WTC11 (cell line): ENCODE measurements at regions not wholly inside any gene's neighbourhood (a gene's known extent, or its start where the extent isn't known, plus 50 kb on each side); places are given as distances from the start of the nearest gene placed in this dataset.

Source experiments
- ATAC-seq: fragments of 200-7000 bp; cut with Tn5 transposase; 2 replicates; pipeline ENCODE4 v1.10.0; 2021; ENCODE audit warnings: mild to moderate bottlenecking, moderate library complexity
- CTCF ChIA-PET: fragments of 300-600 bp; sonication (Branson Sonifier 250); formaldehyde crosslinking; loops from one replicate; lab custom pipeline; 2021; ENCODE audit warnings: antibody characterized with exemption; lab: Charles Lee
- POLR2A ChIA-PET: fragments of 350-600 bp; sonication (Branson Sonifier 250); formaldehyde crosslinking; loops from one replicate; lab custom pipeline; 2021; ENCODE audit warnings: antibody characterized with exemption; lab: Charles Lee
- DNase-seq: peaks from one replicate; pipeline ENCODE4 v3.0.0; 2021; ENCODE audit warnings: low spot score
- H3K27ac Mint-ChIP-seq: 2 replicates; pipeline ENCODE4 v1.8.0; 2021; ENCODE audit warnings: mixed read lengths
- H3K27me3 Mint-ChIP-seq: 2 replicates; pipeline ENCODE4 v1.8.0; 2021; ENCODE audit warnings: low read depth, mild to moderate bottlenecking, moderate library complexity, mixed read lengths
- H3K36me3 Mint-ChIP-seq: 2 replicates; pipeline ENCODE4 v1.8.0; 2021; ENCODE audit warnings: mixed read lengths
- H3K4me1 Mint-ChIP-seq: 2 replicates; pipeline ENCODE4 v1.8.0; 2022; ENCODE audit warnings: mixed read lengths
- H3K4me3 Mint-ChIP-seq: 2 replicates; pipeline ENCODE4 v1.8.0; 2021; ENCODE audit warnings: mild to moderate bottlenecking, moderate library complexity, mixed read lengths
- H3K9me3 Mint-ChIP-seq: 2 replicates; pipeline ENCODE4 v1.8.0; 2021; ENCODE audit warnings: mixed read lengths
- AFF4 ChIP-seq: sonication (generic); formaldehyde crosslinking; IDR thresholded peaks from 2 replicates; pipeline ENCODE4 v1.8.1; 2023; ENCODE audit warnings: mild to moderate bottlenecking, missing genetic modification reagents, borderline replicate concordance
- ATF3 ChIP-seq: sonication (generic); formaldehyde crosslinking; conservative IDR thresholded peaks from 2 replicates; pipeline ENCODE4 v1.8.1; 2022; ENCODE audit warnings: mild to moderate bottlenecking, missing genetic modification reagents
- CREB1 ChIP-seq: sonication (generic); formaldehyde crosslinking; IDR thresholded peaks from 2 replicates; pipeline ENCODE4 v1.8.0; 2023; ENCODE audit warnings: mild to moderate bottlenecking, missing genetic modification reagents
- CTCF ChIP-seq: fragments of 200-600 bp; IDR thresholded peaks from 2 replicates; pipeline ENCODE4 v1.8.0; 2022; ENCODE audit warnings: antibody characterized with exemption
- FOXP1 ChIP-seq: sonication (generic); formaldehyde crosslinking; IDR thresholded peaks from 2 replicates; pipeline ENCODE4 v1.8.0; 2022; ENCODE audit warnings: missing genetic modification reagents, mild to moderate bottlenecking, moderate library complexity, borderline replicate concordance
- FOXP4 ChIP-seq: sonication (generic); formaldehyde crosslinking; IDR thresholded peaks from 2 replicates; pipeline ENCODE4 v1.8.0; 2022; ENCODE audit warnings: mild to moderate bottlenecking, missing genetic modification reagents
- HMGXB4 ChIP-seq: sonication (generic); formaldehyde crosslinking; IDR thresholded peaks from 2 replicates; pipeline ENCODE4 v1.8.1; 2023; ENCODE audit warnings: mild to moderate bottlenecking, moderate library complexity, missing genetic modification reagents
- IRF1 ChIP-seq: sonication (generic); formaldehyde crosslinking; IDR thresholded peaks from 2 replicates; pipeline ENCODE4 v1.8.0; 2023; ENCODE audit warnings: missing genetic modification reagents
- IRF2 ChIP-seq: sonication (generic); formaldehyde crosslinking; IDR thresholded peaks from 2 replicates; pipeline ENCODE4 v1.8.0; 2022; ENCODE audit warnings: low read depth, missing genetic modification reagents, borderline replicate concordance
- MLX ChIP-seq: sonication (generic); formaldehyde crosslinking; IDR thresholded peaks from 2 replicates; pipeline ENCODE4 v1.8.1; 2023; ENCODE audit warnings: mild to moderate bottlenecking, missing genetic modification reagents, moderate library complexity
- NFYB ChIP-seq: sonication (generic); formaldehyde crosslinking; conservative IDR thresholded peaks from 2 replicates; pipeline ENCODE4 v1.8.0; 2022; ENCODE audit warnings: low read depth, missing genetic modification reagents
- NR1H2 ChIP-seq: sonication (generic); formaldehyde crosslinking; IDR thresholded peaks from 2 replicates; pipeline ENCODE4 v1.9.0; 2021; ENCODE audit warnings: mild to moderate bottlenecking, moderate library complexity, missing genetic modification reagents
- OVOL2 ChIP-seq: fragments of 250-450 bp; sonication (Bioruptor Pico); IDR thresholded peaks from 2 replicates; pipeline ENCODE4 v1.9.0; 2021; ENCODE audit warnings: mild to moderate bottlenecking, borderline replicate concordance
- TEAD4 ChIP-seq: sonication (generic); formaldehyde crosslinking; IDR thresholded peaks from 2 replicates; pipeline ENCODE4 v1.8.0; 2022; ENCODE audit warnings: mild to moderate bottlenecking, missing genetic modification reagents
- ZMAT4 ChIP-seq: fragments of 250-450 bp; sonication (Bioruptor Pico); IDR thresholded peaks from 2 replicates; pipeline ENCODE4 v1.9.0; 2021; ENCODE audit warnings: mild to moderate bottlenecking
- ZNF121 ChIP-seq: sonication (generic); formaldehyde crosslinking; IDR thresholded peaks from 2 replicates; pipeline ENCODE4 v1.8.0; 2023; ENCODE audit warnings: missing genetic modification reagents

GRCh38 chr5:56354836-56355235 lies 121.7 kb upstream of the ANKRD55 start:
- Mint-ChIP-seq H3K27me3 (no peaks in the 10 kb centered on the region), H3K4me3 (no peak overlapping the region), H3K27ac (no peak overlapping the region), H3K4me1 (peaks cover 32% of the 10 kb centered on the region), H3K36me3 (no peaks in the 10 kb centered on the region), H3K9me3 (no peaks in the 10 kb centered on the region)
- DNase-seq (no peak), ATAC-seq (no peak)
- TF ChIP-seq IRF2 (CRISPR knock-in tag) (no peak), ZMAT4 (CRISPR knock-in tag) (no peak), IRF1 (no peak), CREB1 (CRISPR knock-in tag) (no peak), MLX (CRISPR knock-in tag) (no peak), FOXP4 (CRISPR knock-in tag) (no peak), ZNF121 (CRISPR knock-in tag) (no peak), NFYB (CRISPR knock-in tag) (no peak)
- CTCF ChIA-PET, result no interaction called here
- POLR2A ChIA-PET, result no interaction called here

- Mint-ChIP-seq H3K9me3 (no peaks in the 10 kb centered on the region), H3K4me1 (peaks cover 30% of the 10 kb centered on the region), H3K36me3 (no peaks in the 10 kb centered on the region), H3K4me3 (no peak overlapping the region), H3K27me3 (no peaks in the 10 kb centered on the region; the same call in 1 of the 2 replicates)
- CTCF ChIA-PET, result no interaction called here
- ATAC-seq, result no peak
- TF ChIP-seq ATF3 (CRISPR knock-in tag) (no peak), FOXP1 (CRISPR knock-in tag) (no peak)
- TF ChIP-seq, all 79 proteins: peak for 0
- no peak overlapping the region for H3K27ac Mint-ChIP-seq
- POLR2A ChIA-PET, result no interaction called here
- no peak for DNase-seq
Observed at GRCh38 chr5:56352808-56353590, 119.9 kb upstream of the ANKRD55 start.

- no peaks in the 10 kb centered on the region for H3K9me3 Mint-ChIP-seq
- ChIA-PET CTCF (no interaction called here), POLR2A (interaction anchor here (1.0 kb wide), 1 partner anchor 9 kb away, joined by 6 read pairs; no protein-coding TSS in a partner anchor)
- H3K27me3 Mint-ChIP-seq, result no peaks in the 10 kb centered on the region; the same call in 1 of the 2 replicates
- DNase-seq (no peak), ATAC-seq (peak; percentile 28; the same call in 1 of the 2 replicates)
- H3K27ac Mint-ChIP-seq, result no peak overlapping the region
- peaks cover 15% of the 10 kb centered on the region for H3K4me1 Mint-ChIP-seq
- no peak for TF ChIP-seq OVOL2 (CRISPR knock-in tag)
- no peak for TF ChIP-seq NR1H2
- no peak for TF ChIP-seq TEAD4 (CRISPR knock-in tag)
- TF ChIP-seq CTCF, result no peak
- TF ChIP-seq AFF4, result no peak
- TF ChIP-seq HMGXB4 (CRISPR knock-in tag), result no peak
- no peaks in the 10 kb centered on the region for H3K36me3 Mint-ChIP-seq
- no peak overlapping the region for H3K4me3 Mint-ChIP-seq
Observed at GRCh38 chr5:56350597-56351170, 117.6 kb upstream of the ANKRD55 start.
